WTC11 (cell line): ENCODE measurements at regions not wholly inside any gene's neighbourhood (a gene's known extent, or its start where the extent isn't known, plus 50 kb on each side); places are given as distances from the start of the nearest gene placed in this dataset.
A peak's percentile ranks its signal among the peaks of the same experiment; 100 is the strongest.

Experiments used
- ATAC-seq: fragments of 200-7000 bp; cut with Tn5 transposase; 2 replicates; pipeline ENCODE4 v1.10.0; 2021; ENCODE audit warnings: mild to moderate bottlenecking, moderate library complexity
- CTCF ChIA-PET: fragments of 300-600 bp; sonication (Branson Sonifier 250); formaldehyde crosslinking; loops from one replicate; lab custom pipeline; 2021; ENCODE audit warnings: antibody characterized with exemption; lab: Charles Lee
- POLR2A ChIA-PET: fragments of 350-600 bp; sonication (Branson Sonifier 250); formaldehyde crosslinking; loops from one replicate; lab custom pipeline; 2021; ENCODE audit warnings: antibody characterized with exemption; lab: Charles Lee
- DNase-seq: peaks from one replicate; pipeline ENCODE4 v3.0.0; 2021; ENCODE audit warnings: low spot score
- H3K27ac Mint-ChIP-seq: 2 replicates; pipeline ENCODE4 v1.8.0; 2021; ENCODE audit warnings: mixed read lengths
- H3K27me3 Mint-ChIP-seq: 2 replicates; pipeline ENCODE4 v1.8.0; 2021; ENCODE audit warnings: low read depth, mild to moderate bottlenecking, moderate library complexity, mixed read lengths
- H3K36me3 Mint-ChIP-seq: 2 replicates; pipeline ENCODE4 v1.8.0; 2021; ENCODE audit warnings: mixed read lengths
- H3K4me1 Mint-ChIP-seq: 2 replicates; pipeline ENCODE4 v1.8.0; 2022; ENCODE audit warnings: mixed read lengths
- H3K4me3 Mint-ChIP-seq: 2 replicates; pipeline ENCODE4 v1.8.0; 2021; ENCODE audit warnings: mild to moderate bottlenecking, moderate library complexity, mixed read lengths
- H3K9me3 Mint-ChIP-seq: 2 replicates; pipeline ENCODE4 v1.8.0; 2021; ENCODE audit warnings: mixed read lengths
- CREM ChIP-seq: sonication (generic); formaldehyde crosslinking; IDR thresholded peaks from 2 replicates; pipeline ENCODE4 v1.8.1; 2022; ENCODE audit warnings: mild to moderate bottlenecking, missing genetic modification reagents, moderate library complexity
- FOXK1 ChIP-seq: sonication (generic); formaldehyde crosslinking; IDR thresholded peaks from 2 replicates; pipeline ENCODE4 v1.8.0; 2022; ENCODE audit warnings: mild to moderate bottlenecking, moderate library complexity, missing genetic modification reagents
- JUN ChIP-seq: sonication (generic); formaldehyde crosslinking; IDR thresholded peaks from 2 replicates; pipeline ENCODE4 v1.8.0; 2023; ENCODE audit warnings: mild to moderate bottlenecking, missing genetic modification reagents
- SMAD4 ChIP-seq: sonication (generic); formaldehyde crosslinking; IDR thresholded peaks from 2 replicates; pipeline ENCODE4 v1.8.0; 2022; ENCODE audit warnings: mild to moderate bottlenecking, missing genetic modification reagents
- TF ChIP-seq, protein P1 (sequence below): sonication (generic); formaldehyde crosslinking; conservative IDR thresholded peaks from 2 replicates; pipeline ENCODE4 v1.8.1; 2022; ENCODE audit warnings: mild to moderate bottlenecking, missing genetic modification reagents
- TF ChIP-seq, protein P2 (sequence below): sonication (generic); formaldehyde crosslinking; IDR thresholded peaks from 2 replicates; pipeline ENCODE4 v1.8.0; 2022; ENCODE audit warnings: mild to moderate bottlenecking, missing genetic modification reagents
- TF ChIP-seq, protein P3 (sequence below): sonication (generic); formaldehyde crosslinking; conservative IDR thresholded peaks from 2 replicates; pipeline ENCODE4 v1.8.1; 2023; ENCODE audit warnings: mild to moderate bottlenecking, low read depth, missing genetic modification reagents, moderate library complexity
- TF ChIP-seq, protein P4 (sequence below): fragments of 250-450 bp; sonication (Bioruptor Pico); conservative IDR thresholded peaks from 2 replicates; pipeline ENCODE4 v1.9.0; 2021; ENCODE audit warnings: mild to moderate bottlenecking
- TF ChIP-seq, protein P5 (sequence below): fragments of 250-450 bp; sonication (Bioruptor Pico); IDR thresholded peaks from 2 replicates; pipeline ENCODE4 v1.9.0; 2021; ENCODE audit warnings: moderate library complexity, mild to moderate bottlenecking, inconsistent platforms, borderline replicate concordance
- TF ChIP-seq, protein P6 (sequence below): sonication (generic); formaldehyde crosslinking; IDR thresholded peaks from 2 replicates; pipeline ENCODE4 v1.8.0; 2022; ENCODE audit warnings: mild to moderate bottlenecking, missing genetic modification reagents
- TF ChIP-seq, protein P7 (sequence below): sonication (generic); formaldehyde crosslinking; IDR thresholded peaks from 2 replicates; pipeline ENCODE4 v1.8.1; 2022; ENCODE audit warnings: mild to moderate bottlenecking, missing genetic modification reagents, moderate library complexity, borderline replicate concordance
- TF ChIP-seq, protein P8 (sequence below): sonication (generic); formaldehyde crosslinking; IDR thresholded peaks from 2 replicates; pipeline ENCODE4 v1.8.1; 2023; ENCODE audit warnings: mild to moderate bottlenecking, missing genetic modification reagents, moderate library complexity
- TF ChIP-seq, protein P9 (sequence below): sonication (generic); formaldehyde crosslinking; IDR thresholded peaks from 2 replicates; pipeline ENCODE4 v1.8.1; 2023; ENCODE audit warnings: mild to moderate bottlenecking, missing genetic modification reagents, moderate library complexity

DNA sequence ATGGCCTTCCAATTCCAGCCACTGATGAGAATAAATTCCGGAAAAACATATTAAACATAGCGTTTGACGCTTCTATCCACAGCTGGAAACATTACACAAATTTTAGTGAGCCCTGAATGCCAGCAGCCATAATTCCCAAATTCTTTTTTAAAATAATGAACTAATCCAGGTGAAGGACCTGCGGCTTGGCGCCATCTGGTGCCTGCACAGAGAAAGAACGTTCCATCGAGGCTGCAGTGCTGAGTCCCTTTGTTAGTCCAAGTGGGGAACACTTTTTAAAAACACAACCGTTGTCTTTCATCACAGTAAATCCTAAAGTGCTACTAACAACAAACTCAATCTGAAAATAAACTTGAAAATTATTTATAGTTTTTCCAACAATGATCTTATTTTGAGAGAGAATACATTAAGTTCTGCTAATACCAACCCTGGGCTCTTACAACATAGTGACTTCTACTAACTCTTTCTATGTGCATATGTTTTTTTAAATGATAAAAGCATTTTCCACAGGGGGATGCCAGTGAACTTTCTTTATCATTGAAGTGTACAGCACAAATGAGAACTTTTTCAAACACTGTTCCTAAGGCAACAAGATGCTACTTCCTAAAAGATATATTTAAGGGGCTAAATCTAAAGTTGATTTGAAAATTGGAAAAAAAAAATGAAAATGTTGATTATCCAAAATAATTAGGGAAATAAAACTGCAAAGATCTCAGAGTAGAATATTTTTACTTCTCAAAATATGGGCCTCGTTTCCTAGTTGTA lies 166.9 kb upstream of the RNF32 start:
- Mint-ChIP-seq H3K27ac (no peak overlapping the region), H3K4me3 (no peak overlapping the region), H3K9me3 (peaks cover 13% of the 10 kb centered on the region), H3K27me3 (no peaks in the 10 kb centered on the region; the same call in 1 of the 2 replicates)
- ATAC-seq = peak; percentile 64
- CTCF ChIA-PET = interaction anchor here (0.8 to 1.2 kb wide), 3 partner anchors 31 to 659 kb away, joined by 3 to 8 read pairs (median 3); no protein-coding TSS in a partner anchor
- DNase-seq = peak; percentile 53
- TF ChIP-seq, protein P1, sequence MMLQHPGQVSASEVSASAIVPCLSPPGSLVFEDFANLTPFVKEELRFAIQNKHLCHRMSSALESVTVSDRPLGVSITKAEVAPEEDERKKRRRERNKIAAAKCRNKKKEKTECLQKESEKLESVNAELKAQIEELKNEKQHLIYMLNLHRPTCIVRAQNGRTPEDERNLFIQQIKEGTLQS = no peak
- TF ChIP-seq, protein P2, sequence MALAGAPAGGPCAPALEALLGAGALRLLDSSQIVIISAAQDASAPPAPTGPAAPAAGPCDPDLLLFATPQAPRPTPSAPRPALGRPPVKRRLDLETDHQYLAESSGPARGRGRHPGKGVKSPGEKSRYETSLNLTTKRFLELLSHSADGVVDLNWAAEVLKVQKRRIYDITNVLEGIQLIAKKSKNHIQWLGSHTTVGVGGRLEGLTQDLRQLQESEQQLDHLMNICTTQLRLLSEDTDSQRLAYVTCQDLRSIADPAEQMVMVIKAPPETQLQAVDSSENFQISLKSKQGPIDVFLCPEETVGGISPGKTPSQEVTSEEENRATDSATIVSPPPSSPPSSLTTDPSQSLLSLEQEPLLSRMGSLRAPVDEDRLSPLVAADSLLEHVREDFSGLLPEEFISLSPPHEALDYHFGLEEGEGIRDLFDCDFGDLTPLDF (CRISPR knock-in tag) = no peak
- TF ChIP-seq, protein P3, sequence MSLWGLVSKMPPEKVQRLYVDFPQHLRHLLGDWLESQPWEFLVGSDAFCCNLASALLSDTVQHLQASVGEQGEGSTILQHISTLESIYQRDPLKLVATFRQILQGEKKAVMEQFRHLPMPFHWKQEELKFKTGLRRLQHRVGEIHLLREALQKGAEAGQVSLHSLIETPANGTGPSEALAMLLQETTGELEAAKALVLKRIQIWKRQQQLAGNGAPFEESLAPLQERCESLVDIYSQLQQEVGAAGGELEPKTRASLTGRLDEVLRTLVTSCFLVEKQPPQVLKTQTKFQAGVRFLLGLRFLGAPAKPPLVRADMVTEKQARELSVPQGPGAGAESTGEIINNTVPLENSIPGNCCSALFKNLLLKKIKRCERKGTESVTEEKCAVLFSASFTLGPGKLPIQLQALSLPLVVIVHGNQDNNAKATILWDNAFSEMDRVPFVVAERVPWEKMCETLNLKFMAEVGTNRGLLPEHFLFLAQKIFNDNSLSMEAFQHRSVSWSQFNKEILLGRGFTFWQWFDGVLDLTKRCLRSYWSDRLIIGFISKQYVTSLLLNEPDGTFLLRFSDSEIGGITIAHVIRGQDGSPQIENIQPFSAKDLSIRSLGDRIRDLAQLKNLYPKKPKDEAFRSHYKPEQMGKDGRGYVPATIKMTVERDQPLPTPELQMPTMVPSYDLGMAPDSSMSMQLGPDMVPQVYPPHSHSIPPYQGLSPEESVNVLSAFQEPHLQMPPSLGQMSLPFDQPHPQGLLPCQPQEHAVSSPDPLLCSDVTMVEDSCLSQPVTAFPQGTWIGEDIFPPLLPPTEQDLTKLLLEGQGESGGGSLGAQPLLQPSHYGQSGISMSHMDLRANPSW (CRISPR knock-in tag) = no peak
- TF ChIP-seq CREM (CRISPR knock-in tag) (no peak), FOXK1 (CRISPR knock-in tag) (no peak), SMAD4 (no peak)
- TF ChIP-seq, protein P4, sequence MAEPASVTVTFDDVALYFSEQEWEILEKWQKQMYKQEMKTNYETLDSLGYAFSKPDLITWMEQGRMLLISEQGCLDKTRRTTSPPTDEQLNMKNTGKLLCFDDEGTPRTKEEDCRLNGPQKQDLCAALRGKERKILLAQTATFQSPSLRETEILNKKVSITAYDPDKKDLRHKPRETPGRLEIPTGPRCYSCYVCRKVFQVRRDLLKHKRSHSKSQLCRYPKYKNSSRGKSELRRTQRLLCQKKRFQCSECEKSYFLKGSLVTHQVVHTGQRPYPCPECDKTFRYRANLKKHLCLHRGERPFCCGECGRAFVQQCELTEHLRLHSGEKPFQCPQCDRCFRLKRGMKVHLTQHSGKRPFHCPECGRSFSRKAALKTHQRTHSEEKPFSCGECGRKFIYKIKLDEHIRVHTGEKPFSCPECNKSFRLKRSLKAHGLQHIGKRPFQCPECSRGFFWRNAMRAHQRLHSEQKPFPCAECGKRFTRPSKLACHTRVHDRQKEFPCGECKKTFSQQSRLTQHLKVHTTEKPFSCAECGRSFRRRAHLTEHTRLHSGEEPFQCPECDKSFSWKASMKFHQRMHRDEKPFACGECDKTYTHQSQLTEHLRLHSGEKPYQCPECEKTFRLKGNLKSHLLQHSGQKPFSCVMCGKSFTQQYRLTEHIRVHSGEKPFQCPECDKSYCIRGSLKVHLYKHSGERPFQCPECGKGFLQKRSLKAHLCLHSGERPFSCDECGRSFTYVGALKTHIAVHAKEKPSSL (CRISPR knock-in tag) = no peak
- TF ChIP-seq, protein P5, sequence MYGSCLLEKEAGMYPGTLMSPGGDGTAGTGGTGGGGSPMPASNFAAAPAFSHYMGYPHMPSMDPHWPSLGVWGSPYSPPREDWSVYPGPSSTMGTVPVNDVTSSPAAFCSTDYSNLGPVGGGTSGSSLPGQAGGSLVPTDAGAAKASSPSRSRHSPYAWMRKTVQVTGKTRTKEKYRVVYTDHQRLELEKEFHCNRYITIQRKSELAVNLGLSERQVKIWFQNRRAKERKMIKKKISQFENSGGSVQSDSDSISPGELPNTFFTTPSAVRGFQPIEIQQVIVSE (CRISPR knock-in tag) = no peak
- TF ChIP-seq, all 79 proteins: peak for 0
- POLR2A ChIA-PET = interaction anchor here (0.6 kb wide), 1 partner anchor 332 kb away, joined by 3 read pairs; no protein-coding TSS in a partner anchor
- Mint-ChIP-seq H3K4me1 (peaks cover 11% of the 10 kb centered on the region; the same call in 1 of the 2 replicates), H3K36me3 (no peaks in the 10 kb centered on the region)

DNA sequence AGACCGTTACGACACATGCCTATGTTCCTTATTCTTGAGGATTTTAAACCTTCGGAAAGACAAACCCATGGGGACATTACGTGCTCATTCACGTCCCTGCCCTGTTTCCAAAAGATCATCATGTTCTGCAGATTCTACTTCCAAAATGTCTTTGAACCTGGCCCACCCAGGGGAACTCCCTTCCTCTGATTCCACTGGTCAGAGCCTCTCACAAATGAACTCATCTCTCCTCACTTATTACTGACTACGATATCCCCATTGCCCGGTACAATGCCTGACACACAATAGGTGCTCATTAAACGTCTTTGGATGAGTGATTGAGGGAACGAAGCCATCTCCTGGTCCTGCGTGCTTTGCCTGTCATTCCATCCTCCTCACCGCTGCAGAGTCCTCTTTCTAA lies 168.3 kb upstream of the RNF32 start:
- Mint-ChIP-seq H3K4me3 (no peak overlapping the region), H3K36me3 (no peaks in the 10 kb centered on the region), H3K27me3 (no peaks in the 10 kb centered on the region; the same call in 1 of the 2 replicates), H3K9me3 (peaks cover 13% of the 10 kb centered on the region), H3K27ac (no peak overlapping the region), H3K4me1 (peaks cover 11% of the 10 kb centered on the region; the same call in 1 of the 2 replicates)
- TF ChIP-seq, protein P6, sequence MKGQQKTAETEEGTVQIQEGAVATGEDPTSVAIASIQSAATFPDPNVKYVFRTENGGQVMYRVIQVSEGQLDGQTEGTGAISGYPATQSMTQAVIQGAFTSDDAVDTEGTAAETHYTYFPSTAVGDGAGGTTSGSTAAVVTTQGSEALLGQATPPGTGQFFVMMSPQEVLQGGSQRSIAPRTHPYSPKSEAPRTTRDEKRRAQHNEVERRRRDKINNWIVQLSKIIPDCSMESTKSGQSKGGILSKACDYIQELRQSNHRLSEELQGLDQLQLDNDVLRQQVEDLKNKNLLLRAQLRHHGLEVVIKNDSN (CRISPR knock-in tag) = no peak
- TF ChIP-seq, protein P7, sequence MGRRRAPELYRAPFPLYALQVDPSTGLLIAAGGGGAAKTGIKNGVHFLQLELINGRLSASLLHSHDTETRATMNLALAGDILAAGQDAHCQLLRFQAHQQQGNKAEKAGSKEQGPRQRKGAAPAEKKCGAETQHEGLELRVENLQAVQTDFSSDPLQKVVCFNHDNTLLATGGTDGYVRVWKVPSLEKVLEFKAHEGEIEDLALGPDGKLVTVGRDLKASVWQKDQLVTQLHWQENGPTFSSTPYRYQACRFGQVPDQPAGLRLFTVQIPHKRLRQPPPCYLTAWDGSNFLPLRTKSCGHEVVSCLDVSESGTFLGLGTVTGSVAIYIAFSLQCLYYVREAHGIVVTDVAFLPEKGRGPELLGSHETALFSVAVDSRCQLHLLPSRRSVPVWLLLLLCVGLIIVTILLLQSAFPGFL (CRISPR knock-in tag) = no peak
- TF ChIP-seq FOXK1 (CRISPR knock-in tag) = no peak
- TF ChIP-seq JUN (CRISPR knock-in tag) = no peak
- TF ChIP-seq, protein P8, sequence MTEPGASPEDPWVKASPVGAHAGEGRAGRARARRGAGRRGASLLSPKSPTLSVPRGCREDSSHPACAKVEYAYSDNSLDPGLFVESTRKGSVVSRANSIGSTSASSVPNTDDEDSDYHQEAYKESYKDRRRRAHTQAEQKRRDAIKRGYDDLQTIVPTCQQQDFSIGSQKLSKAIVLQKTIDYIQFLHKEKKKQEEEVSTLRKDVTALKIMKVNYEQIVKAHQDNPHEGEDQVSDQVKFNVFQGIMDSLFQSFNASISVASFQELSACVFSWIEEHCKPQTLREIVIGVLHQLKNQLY (CRISPR knock-in tag) = no peak
- TF ChIP-seq, protein P9, sequence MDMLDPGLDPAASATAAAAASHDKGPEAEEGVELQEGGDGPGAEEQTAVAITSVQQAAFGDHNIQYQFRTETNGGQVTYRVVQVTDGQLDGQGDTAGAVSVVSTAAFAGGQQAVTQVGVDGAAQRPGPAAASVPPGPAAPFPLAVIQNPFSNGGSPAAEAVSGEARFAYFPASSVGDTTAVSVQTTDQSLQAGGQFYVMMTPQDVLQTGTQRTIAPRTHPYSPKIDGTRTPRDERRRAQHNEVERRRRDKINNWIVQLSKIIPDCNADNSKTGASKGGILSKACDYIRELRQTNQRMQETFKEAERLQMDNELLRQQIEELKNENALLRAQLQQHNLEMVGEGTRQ = no peak
- ATAC-seq (no peak), DNase-seq (no peak)
- ChIA-PET CTCF (interaction anchor here (0.9 to 1.2 kb wide), 2 partner anchors 86 to 658 kb away, joined by 3 to 8 read pairs; no protein-coding TSS in a partner anchor), POLR2A (no interaction called here)
